ENCODE measurements at regions not wholly inside any gene's neighbourhood (a gene's known extent, or its start where the extent isn't known, plus 50 kb on each side); places are given as distances from the start of the nearest gene placed in this dataset.

- TF ChIP-seq, protein P1, sequence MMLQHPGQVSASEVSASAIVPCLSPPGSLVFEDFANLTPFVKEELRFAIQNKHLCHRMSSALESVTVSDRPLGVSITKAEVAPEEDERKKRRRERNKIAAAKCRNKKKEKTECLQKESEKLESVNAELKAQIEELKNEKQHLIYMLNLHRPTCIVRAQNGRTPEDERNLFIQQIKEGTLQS (CRISPR knock-in tag; conservative IDR thresholded peaks at IDR 0.05) = no peak
- TF ChIP-seq CTCF (IDR thresholded peaks at IDR 0.05) (no peak), GABPB1 (CRISPR knock-in tag; IDR thresholded peaks at IDR 0.05) (no peak), ESRRA (CRISPR knock-in tag; IDR thresholded peaks at IDR 0.05; ENCODE audit: borderline replicate concordance) (no peak), CDX4 (CRISPR knock-in tag; IDR thresholded peaks at IDR 0.05; ENCODE audit: borderline replicate concordance) (no peak), JUN (CRISPR knock-in tag; IDR thresholded peaks at IDR 0.05) (no peak), ELF4 (CRISPR knock-in tag; IDR thresholded peaks at IDR 0.05; ENCODE audit: low read depth) (no peak)
- TF ChIP-seq, protein P2, sequence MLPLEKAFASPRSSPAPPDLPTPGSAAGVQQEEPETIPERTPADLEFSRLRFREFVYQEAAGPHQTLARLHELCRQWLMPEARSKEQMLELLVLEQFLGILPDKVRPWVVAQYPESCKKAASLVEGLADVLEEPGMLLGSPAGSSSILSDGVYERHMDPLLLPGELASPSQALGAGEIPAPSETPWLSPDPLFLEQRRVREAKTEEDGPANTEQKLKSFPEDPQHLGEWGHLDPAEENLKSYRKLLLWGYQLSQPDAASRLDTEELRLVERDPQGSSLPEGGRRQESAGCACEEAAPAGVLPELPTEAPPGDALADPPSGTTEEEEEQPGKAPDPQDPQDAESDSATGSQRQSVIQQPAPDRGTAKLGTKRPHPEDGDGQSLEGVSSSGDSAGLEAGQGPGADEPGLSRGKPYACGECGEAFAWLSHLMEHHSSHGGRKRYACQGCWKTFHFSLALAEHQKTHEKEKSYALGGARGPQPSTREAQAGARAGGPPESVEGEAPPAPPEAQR (CRISPR knock-in tag; IDR thresholded peaks at IDR 0.05) = no peak
- TF ChIP-seq, protein P3, sequence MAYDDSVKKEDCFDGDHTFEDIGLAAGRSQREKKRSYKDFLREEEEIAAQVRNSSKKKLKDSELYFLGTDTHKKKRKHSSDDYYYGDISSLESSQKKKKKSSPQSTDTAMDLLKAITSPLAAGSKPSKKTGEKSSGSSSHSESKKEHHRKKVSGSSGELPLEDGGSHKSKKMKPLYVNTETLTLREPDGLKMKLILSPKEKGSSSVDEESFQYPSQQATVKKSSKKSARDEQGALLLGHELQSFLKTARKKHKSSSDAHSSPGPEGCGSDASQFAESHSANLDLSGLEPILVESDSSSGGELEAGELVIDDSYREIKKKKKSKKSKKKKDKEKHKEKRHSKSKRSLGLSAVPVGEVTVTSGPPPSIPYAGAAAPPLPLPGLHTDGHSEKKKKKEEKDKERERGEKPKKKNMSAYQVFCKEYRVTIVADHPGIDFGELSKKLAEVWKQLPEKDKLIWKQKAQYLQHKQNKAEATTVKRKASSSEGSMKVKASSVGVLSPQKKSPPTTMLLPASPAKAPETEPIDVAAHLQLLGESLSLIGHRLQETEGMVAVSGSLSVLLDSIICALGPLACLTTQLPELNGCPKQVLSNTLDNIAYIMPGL (CRISPR knock-in tag; IDR thresholded peaks at IDR 0.05) = no peak
- TF ChIP-seq, protein P4, sequence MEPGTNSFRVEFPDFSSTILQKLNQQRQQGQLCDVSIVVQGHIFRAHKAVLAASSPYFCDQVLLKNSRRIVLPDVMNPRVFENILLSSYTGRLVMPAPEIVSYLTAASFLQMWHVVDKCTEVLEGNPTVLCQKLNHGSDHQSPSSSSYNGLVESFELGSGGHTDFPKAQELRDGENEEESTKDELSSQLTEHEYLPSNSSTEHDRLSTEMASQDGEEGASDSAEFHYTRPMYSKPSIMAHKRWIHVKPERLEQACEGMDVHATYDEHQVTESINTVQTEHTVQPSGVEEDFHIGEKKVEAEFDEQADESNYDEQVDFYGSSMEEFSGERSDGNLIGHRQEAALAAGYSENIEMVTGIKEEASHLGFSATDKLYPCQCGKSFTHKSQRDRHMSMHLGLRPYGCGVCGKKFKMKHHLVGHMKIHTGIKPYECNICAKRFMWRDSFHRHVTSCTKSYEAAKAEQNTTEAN (CRISPR knock-in tag; IDR thresholded peaks at IDR 0.05) = no peak
- TF ChIP-seq, protein P5, sequence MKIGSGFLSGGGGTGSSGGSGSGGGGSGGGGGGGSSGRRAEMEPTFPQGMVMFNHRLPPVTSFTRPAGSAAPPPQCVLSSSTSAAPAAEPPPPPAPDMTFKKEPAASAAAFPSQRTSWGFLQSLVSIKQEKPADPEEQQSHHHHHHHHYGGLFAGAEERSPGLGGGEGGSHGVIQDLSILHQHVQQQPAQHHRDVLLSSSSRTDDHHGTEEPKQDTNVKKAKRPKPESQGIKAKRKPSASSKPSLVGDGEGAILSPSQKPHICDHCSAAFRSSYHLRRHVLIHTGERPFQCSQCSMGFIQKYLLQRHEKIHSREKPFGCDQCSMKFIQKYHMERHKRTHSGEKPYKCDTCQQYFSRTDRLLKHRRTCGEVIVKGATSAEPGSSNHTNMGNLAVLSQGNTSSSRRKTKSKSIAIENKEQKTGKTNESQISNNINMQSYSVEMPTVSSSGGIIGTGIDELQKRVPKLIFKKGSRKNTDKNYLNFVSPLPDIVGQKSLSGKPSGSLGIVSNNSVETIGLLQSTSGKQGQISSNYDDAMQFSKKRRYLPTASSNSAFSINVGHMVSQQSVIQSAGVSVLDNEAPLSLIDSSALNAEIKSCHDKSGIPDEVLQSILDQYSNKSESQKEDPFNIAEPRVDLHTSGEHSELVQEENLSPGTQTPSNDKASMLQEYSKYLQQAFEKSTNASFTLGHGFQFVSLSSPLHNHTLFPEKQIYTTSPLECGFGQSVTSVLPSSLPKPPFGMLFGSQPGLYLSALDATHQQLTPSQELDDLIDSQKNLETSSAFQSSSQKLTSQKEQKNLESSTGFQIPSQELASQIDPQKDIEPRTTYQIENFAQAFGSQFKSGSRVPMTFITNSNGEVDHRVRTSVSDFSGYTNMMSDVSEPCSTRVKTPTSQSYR (CRISPR knock-in tag; IDR thresholded peaks at IDR 0.05) = no peak
Measured at GRCh38 chr13:74227476-74228158, 93.4 kb upstream of the KLF12 start.

All from WTC11 (cell line).